ENCODE measurements at regions not wholly inside any gene's neighbourhood (a gene's known extent, or its start where the extent isn't known, plus 50 kb on each side); places are given as distances from the start of the nearest gene placed in this dataset.

DNA sequence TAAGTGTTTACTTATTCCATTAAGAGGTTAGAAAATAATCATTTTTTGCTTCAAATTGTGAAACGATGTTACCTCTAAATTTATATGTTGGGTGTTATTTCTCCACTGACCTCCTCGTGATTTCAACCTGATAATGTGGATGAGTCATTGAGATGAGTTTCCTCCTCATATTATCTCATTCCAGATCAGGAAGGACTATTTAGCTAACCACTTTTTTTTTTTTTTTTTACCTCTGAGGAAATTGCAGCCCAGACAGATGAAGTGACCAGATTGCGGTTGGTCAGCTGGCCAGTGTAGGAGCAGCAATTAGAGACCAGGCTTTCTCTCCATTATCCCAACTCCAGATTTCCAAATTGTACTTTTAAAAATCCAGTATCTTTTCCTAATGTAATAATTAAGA lies 248.7 kb downstream of the FZD1 start:
- TF ChIP-seq, protein P1, sequence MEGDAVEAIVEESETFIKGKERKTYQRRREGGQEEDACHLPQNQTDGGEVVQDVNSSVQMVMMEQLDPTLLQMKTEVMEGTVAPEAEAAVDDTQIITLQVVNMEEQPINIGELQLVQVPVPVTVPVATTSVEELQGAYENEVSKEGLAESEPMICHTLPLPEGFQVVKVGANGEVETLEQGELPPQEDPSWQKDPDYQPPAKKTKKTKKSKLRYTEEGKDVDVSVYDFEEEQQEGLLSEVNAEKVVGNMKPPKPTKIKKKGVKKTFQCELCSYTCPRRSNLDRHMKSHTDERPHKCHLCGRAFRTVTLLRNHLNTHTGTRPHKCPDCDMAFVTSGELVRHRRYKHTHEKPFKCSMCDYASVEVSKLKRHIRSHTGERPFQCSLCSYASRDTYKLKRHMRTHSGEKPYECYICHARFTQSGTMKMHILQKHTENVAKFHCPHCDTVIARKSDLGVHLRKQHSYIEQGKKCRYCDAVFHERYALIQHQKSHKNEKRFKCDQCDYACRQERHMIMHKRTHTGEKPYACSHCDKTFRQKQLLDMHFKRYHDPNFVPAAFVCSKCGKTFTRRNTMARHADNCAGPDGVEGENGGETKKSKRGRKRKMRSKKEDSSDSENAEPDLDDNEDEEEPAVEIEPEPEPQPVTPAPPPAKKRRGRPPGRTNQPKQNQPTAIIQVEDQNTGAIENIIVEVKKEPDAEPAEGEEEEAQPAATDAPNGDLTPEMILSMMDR (IDR thresholded peaks at IDR 0.05), result no peak
- no peak for TF ChIP-seq POLR2A (IDR thresholded peaks at IDR 0.05)

Measured in adrenal gland (tissue), 5 donors.